ENCODE measurements at regions not wholly inside any gene's neighbourhood (a gene's known extent, or its start where the extent isn't known, plus 50 kb on each side); places are given as distances from the start of the nearest gene placed in this dataset.
"Not testable (repeated sequence)": the region's sequence is repeated elsewhere in the genome, so short reads cannot be mapped to it uniquely, and the experiment has no call there.

DNA sequence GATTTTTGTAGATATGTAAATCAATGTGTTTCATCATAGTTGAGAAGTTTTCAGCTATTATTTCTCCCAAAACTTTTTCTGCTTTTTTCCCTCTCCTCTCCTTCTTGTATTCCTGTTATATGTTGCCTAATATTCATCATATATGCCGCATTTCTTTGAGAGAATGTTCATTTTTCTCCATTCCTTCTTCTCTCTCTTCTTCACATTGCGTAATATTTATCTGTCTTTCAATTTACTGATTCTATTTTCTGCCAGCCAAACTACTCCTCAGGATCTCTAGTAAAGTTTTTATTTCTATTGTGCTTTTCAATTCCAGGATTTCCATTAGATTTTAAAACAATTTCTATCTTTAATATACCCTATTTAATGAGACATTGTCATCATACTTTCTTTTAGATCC is 896.8 kb downstream of the EPHA7 start:
- DNase-seq (ENCODE audit: low spot score), result no peak

DNA sequence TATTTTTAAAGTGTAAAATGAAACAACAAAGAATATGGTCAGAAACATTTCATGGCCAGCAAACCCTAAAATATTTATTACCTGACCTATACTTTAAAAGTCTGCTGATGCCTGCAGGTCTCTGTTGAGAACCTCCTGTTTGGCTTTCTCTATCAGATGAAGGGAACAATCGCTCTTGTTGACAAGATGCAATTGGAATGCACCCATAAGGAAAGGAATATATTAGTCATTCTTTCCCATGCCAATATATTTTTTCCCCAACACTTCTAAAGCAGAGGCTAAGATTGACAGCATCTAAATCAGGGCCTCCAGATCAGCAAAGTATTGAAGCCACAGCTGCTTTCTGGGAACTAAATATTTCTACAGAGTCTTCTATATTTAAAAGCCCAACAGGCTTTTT is 897.8 kb downstream of the EPHA7 start:
- no peak for DNase-seq (ENCODE audit: low spot score)

DNA sequence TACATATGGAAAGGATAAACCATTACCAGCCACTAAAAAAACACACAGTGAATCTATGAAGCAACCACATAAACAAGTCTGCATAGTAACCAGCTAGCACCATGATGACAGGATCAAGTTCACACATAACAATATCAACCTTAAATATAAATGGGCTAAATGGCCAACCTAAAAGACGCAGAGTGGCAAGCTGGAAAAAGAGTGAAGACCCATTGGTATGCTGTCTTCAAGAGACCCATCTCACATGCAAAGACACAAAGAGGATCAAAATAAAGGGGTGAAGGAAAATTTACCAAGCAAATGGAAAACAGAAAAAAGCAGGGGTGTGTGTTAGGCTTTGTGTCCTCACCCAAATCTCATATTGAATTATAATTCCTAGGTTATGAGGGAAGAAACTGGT is 909.2 kb downstream of the EPHA7 start:
- DNase-seq (ENCODE audit: low spot score), result no peak

DNA sequence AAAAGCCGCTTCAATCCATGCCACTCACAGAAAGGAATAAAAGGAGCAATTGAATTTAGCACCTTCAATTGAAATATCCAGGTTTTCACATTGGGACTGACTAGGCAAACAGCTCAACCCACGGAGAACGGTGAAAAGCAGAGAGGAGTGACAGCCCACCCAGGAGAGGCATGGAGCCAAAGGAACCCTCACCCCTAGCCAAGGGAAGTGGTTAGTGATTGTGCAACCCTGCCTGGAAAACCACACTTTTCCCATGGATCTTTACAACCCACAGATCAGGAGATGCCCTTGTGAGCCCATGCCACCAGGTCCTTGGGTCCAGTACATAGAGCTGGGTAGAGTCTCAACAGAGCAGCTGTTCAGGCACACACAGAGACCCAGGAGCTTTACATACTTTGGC is 911.8 kb downstream of the EPHA7 start:
- DNase-seq (ENCODE audit: low spot score), result no peak

DNA sequence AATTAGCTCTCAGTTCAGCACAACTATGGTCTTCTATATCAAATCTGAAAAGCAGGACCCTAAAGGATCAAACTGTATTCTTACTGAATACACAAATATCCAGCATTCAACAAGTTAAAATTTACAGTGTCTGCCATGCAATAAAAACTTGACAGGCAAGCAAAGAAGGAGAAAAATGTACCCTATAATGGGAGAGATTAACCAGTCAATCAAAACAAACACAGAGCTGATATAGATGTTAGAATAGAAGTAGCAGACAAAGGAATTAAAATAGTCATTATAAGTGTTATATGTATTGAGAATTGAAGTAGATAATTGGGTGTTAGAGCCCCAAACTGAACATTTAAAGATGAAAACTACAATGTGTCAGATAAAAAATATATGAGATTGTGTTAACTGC is 914.9 kb downstream of the EPHA7 start:
- no peak for DNase-seq (ENCODE audit: low spot score)

DNA sequence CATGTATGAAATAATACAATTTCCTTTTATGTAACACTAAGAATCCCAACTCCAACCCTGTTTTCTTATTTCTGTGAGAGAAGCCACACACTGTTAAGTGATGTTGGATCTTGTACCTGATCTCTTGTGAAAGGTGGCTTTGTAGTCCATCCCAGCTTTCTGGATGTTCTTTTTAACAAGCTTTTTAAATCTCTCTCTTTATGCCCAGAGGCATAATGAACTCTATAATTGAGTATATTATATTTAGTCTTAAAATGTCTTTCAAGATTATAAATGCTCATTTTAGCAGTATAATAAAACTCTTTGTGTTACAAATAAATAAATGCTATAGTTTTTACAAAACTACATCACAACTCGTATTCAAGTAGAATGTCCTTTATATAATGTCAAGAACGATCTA is 922.1 kb downstream of the EPHA7 start:
- DNase-seq (ENCODE audit: low spot score), result no peak

DNA sequence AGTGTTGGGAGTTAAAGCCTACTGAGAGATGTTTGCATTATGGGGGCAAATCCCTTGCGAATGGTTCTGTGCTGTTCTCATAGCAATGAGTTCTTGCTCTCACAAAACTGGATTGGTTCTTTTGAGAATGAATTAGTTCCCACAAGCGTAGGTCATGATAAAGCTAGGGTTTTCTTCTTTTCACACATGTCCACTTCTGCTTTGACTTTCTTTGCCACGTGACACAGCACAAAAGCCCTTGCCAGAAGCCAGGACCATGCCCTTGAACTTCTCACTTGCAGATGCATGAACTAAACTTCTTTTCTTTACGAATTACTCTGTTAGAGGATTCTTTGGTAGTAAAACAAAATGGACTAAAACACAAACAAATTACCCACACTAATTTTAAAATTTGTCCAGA is 922.8 kb downstream of the EPHA7 start:
- DNase-seq (ENCODE audit: low spot score), result no peak

DNA sequence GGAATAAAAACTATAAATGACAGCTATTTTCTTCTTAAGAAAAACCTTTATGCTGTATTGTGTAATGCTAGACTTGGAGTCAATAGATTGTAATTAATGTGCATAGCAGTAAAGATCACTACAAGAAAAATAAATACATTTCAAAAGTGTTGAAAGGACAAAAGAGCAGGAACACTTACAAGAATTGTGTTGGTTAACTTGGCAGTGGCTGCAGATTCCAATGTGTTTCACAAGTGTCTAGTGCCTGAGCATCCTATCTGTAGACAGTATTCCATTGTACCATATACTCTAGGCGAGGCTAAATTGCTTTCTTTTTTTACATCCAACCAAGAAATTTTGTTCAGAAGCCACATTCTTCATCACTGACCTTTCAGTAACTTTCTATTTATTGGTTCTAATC is 924.1 kb downstream of the EPHA7 start:
- no peak for DNase-seq (ENCODE audit: low spot score)

DNA sequence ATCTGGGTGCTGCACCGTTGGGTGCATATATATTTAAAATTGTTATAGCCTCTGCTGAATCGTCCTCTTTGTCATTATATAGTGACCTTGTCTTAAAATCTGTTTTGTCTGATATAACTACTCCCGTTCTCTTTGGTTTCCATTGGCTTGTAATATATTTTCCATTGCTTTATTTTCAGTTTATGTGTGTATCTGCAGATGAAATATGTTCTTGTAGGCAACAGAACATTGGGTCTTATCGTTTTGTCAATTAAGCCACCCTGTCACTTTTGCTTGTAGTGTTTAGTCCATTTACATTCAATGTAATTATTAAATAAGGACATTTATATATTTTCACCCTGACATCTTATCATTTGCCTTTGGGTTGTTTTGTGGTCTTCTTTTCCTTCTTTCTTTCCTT is 933.9 kb downstream of the EPHA7 start:
- no peak for DNase-seq (ENCODE audit: low spot score)

DNA sequence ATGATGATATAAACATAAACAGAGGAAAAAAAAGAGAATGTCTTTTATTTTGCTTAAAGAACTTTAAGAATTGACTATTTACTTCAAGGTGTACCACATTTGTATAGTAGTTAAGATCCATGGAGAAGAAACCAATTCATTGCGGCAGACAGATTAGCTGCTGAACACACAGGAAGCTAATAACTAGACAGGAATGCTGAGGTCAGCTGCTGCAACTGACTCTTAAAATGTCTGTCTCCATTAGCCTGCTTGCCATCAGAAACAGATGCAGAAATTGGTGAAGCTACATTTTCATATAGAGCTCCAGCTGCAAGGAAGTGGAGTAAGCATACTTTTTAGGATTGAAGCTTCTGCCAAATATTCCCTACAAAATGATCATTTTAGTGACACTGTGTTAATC is 939.5 kb downstream of the EPHA7 start:
- DNase-seq (ENCODE audit: low spot score), result no peak

DNA sequence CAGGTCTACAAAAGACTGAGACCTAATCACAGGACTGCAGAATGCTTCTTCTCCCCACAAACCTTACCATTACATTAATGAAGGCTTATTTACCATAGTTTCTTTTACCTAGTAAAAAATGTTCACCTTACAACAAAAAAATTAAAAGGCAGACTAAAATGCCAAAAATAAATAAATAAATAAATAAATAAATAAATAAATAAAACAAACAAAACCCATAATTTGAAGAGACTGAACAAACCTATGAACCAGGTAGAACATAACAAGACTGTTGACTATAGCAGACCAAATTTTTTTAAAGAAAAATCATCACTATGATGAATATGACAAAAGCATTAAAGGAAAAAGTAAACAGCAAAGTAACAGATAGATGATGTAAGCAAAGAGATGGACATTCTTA is 946.3 kb downstream of the EPHA7 start:
- no peak for DNase-seq (ENCODE audit: low spot score)

DNA sequence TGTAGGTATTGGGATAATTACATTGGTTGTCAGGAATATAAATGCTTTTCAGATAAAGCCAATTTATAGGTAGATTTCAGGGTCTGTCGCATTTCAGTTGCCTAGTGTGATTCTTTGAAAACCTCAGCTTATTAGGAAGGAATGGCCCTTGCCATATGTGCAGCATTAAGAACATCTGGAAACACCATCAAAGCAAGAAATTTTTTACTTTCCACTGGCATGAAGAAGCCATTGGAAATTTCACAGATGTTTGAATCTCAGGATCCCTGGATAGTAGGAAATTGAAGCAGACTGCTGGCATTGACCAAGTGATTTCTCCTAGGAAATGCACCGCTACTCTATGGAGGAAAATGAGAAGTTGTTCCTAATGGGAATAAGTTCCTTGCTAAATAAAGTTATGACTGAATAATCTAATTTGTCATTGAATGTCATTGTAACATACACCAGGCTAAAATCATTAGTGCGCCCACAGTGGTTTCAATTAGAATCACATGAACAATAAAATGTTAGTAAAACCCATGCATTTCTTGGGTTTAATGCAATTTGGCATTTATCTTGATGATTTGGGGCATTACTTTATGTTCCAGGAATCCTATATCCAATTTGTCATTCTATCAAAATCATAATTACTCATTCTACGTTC is 950.1 kb downstream of the EPHA7 start:
- DNase-seq (ENCODE audit: low spot score), result no peak

DNA sequence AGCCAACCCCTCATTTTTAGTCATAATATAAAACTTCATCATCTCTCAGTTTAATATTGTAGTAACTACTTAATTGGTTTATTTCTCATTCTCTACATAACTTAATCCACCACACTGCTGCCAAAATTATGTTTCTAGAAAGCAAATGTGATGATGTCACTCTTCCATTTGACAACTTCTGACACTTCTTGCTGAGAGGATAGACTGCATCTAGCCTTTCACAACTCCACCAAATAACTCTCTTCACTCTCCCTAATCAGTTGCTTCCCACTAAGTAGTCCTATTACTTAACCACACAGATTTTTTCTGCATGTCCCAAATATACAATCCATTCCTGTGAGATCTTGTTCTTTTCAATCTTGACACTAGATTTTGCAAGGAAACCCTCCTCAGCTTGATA is 951.3 kb downstream of the EPHA7 start:
- no peak for DNase-seq (ENCODE audit: low spot score)

DNA sequence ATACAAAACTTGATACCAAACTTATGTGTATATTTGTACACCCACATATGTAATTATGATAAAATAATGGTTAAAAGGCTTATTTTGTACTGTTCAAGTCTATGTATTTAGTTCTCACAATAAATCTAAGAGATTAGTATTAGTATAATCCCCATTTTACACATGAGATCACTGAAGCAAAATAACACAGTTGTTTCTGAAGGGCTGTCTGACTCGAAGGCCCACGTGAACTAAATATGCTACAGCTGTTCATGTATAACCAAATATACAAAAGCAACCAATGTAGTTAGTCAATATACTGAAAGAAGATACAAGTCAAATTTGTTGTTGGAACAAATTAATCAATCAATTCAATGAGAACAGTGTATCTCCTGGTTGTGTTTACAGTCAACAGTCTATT is 959.2 kb downstream of the EPHA7 start:
- no peak for DNase-seq (ENCODE audit: low spot score)

DNA sequence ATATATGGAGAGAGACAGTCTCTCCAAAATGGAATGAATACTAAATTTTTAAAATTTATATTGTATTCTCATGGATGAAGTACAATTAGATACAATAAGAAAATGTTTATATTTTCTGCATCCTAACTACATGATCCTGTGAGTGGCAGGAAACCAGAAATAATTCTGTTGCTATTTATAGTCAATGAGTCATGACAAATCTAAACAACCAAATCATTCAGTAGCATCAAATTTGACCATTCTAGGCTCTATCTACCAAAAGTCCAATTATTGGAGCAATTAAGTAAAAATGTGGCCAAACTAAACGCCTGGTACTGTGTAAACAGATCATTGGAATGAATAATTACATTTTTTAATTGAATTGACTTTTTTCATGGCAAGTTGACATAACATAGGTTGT is 959.8 kb downstream of the EPHA7 start:
- DNase-seq (ENCODE audit: low spot score), result no peak

DNA sequence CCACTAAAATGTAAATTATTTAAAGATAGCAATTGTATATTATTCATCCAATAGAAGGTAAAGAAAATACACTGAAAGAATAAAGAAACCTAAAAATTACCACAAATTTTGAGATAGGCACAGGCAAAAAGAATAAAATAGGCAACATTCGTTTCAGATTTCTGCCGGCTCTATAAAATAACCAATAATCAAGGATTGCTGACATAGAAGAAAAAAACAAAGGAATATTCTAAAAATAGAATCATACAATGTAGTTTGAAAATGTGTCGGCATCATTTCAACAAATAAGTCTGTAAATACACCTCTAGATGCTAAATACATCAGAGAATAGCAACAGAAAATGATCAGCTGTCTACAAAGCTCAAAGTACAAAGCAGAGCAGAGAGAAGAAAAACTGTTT is 973.3 kb downstream of the EPHA7 start:
- no peak for DNase-seq (ENCODE audit: low spot score)

DNA sequence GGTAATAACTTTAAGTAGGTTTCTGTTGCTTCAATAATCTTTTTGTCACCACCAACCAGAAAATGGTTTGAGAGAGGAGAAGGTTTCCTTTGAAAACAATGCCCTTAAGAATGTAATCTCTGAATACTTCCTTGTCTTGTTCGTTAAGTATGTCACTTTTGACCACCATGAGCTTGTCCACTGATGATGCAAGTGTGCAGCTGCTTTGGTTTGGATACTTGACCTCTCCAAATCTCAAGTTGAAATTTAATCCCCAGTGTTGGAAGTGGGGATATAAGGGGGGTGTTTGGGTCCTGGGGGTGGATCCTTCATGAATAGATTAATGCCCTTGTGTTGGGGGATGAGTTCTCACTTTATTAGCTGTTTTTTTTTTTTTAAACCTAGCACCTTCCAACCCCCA is 985.4 kb downstream of the EPHA7 start:
- no peak for DNase-seq (ENCODE audit: low spot score)

DNA sequence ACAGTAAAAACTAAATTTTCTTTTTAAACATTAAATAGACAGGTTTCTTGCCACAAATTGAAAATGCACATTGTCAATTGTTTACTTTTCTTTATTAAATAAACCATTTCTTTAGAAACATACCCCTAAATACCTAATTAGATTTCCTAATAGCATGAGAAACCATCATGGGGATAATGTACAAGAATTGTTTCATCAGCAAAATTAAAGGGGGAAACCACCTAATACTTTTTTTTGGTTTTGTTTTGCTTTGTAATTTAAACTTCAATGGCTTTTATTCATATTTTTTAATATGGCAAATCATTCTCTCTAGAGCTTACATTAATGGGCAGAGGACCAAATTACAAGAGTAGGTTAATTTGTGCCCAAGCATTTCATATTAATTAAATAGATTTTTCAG is 987.9 kb downstream of the EPHA7 start:
- no peak for DNase-seq (ENCODE audit: low spot score)

DNA sequence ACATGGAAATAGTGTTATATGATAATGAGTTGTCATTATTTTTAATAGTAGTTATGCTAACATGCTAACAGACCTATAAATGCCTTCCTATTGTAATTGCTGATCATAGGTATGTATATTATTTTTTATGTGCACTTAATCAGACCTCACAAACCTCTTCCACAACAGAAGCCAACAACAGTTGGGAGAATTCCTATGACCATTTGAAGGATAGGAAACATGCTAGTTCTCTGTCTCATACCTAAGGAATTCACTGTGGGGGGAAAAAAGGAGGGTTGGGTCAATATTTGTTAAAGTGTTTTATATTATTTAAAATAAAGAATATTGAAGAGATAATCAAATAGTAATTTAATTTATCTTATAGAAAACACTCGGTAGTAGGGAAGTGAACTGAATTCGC is 990.9 kb downstream of the EPHA7 start:
- no peak for DNase-seq (ENCODE audit: low spot score)

DNA sequence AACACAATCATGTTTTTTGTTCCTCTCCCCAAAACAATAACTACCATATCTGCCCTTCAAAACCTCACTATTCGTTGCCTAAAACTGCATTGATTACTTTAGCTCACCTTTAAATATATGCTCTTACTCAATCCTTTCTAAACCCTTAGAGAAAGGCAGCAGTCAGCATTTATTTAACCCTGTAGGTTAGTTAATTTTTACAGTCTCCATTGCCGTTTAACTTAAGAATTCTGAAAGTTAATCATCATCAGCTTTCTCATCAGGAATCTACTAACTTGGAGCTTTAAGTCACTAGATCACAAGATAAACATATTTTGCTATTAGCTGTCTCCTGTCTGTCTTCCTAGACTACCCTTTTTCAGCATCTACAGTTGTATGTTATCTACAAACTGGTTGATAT is 991.9 kb downstream of the EPHA7 start:
- DNase-seq (ENCODE audit: low spot score), result no peak

DNA sequence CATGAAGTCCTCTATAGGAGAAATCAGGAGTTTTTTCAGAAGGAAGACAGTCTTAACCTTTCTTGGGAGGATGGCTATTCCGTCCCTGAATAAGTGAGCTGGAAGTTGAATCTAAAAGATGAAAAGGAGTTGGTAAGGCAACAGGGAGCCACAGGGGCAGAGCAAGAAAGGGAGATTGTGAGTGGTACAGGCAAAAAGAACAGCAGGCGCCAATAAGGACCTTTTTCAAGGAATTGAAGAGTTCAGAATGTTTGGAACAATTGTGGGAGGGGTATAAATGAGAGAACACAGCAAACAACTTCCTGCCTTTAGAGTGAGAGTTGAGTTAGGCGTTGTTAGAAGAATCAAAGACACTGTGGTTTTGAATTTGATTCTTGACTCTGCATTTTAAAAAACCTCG is 1003.7 kb downstream of the EPHA7 start:
- no peak for DNase-seq (ENCODE audit: low spot score)

DNA sequence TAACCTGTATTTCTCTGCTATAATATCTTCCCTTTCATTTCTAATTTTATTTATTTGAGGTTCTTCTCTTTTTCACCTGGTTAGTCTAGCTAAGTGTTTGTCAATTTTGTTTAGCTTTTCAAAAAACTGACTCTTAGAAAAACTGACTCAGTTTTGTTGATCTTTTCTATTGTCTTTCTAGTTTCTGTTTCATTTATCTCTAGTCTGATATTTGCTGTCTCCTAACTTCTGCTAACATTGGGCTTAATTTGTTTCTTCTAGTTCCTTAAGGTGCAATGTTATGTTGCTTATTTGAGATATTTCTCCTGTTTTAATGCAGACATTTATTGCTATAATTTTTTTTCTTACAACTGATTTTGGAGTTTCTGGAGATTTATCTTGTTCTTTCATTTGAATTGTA is 1011.0 kb downstream of the EPHA7 start:
- no peak for DNase-seq (ENCODE audit: low spot score)

DNA sequence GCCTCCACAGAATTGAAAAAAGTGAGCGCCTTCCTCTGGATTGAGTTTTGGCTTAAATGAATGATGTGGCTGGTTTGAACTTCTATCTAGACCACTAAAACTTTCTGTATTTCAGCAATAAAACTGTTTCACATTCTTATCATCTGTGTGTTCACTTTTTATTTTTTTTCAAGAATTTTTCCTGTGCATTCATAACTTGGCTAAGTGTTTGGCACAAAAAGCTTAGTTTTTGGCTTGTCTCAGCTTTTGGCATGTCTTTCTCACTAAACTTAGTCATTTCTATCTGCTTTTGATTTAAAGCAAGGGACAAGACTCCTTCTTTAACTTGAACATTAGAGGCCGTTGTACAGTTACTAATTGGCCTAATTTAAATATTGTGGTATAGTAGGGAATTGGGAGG is 1015.1 kb downstream of the EPHA7 start:
- DNase-seq (ENCODE audit: low spot score), result no peak

DNA sequence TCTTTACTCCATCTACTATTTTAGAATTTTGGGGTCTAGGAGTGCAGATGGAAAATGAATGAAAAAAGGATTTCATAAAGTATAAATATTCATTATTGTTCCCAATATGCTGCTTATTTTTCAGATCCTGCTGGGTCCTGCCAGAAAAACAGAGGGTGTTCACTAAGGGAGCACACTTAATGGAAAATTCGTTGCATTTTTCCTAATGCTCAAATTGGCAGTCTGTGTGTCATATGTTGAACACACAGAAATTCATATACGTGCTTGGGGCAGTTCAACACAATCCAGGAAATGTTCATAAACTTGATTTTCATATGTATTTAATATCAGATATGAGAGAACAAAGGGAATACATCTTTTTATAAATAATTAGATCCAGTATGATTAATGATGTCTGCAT is 1019.4 kb downstream of the EPHA7 start:
- DNase-seq (ENCODE audit: low spot score), result no peak

DNA sequence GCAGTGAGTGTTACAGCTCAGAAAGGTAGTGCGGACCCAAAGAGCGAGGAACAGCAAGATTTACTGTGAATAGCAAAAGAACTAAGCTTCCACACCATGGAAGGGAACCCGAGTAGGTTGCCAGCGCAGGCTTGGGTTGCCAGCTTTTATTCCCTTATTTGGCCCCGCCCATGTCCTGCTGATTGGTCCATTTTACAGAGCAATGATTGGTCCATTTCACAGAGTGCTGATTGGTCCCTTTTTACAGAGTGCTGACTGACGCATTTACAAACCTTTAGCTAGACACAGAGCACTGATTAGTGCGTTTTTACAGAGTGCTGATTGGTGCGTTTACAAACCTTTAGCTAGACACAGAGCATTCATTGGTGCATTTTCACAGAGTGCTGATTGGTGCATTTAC is 1030.7 kb downstream of the EPHA7 start:
- not testable (repeated sequence) for DNase-seq (ENCODE audit: low spot score)

All from CD4-positive, alpha-beta T cell treated with Interleukin-6 at 100 ng/mL for 8 hours (primary cell).